GM23338 (cell line): ENCODE measurements at regions not wholly inside any gene's neighbourhood (a gene's known extent, or its start where the extent isn't known, plus 50 kb on each side); places are given as distances from the start of the nearest gene placed in this dataset.

Source experiments
- ATAC-seq: fragments of 200-7000 bp; cut with Tn5 transposase; 3 replicates; pipeline ENCODE4 v1.9.1; 2020
- DNase-seq: peaks from one replicate; pipeline ENCODE4 v3.0.0-alpha.2; 2015; ENCODE audit warnings: low spot score
- H2AFZ ChIP-seq: fragments of 200-600 bp; sonication (generic); 2 replicates; pipeline ENCODE4 v1.8.0; 2016; ENCODE audit warnings: antibody characterized with exemption, mild to moderate bottlenecking, moderate library complexity
- H3F3A ChIP-seq: fragments of 200-600 bp; sonication (generic); replicated peaks from 2 replicates; pipeline ENCODE4 v1.8.0; 2017; ENCODE audit warnings: antibody characterized with exemption, mixed run types, low read depth
- H3K27ac ChIP-seq: fragments of 200-600 bp; sonication (generic); 2 replicates; pipeline ENCODE4 v1.6.1; 2016; ENCODE audit warnings: low read depth
- H3K27me3 ChIP-seq: fragments of 200-600 bp; sonication (generic); 2 replicates; pipeline ENCODE4 v1.8.0; 2016; ENCODE audit warnings: mild to moderate bottlenecking, mixed run types, moderate library complexity; ENCODE audit not compliant: insufficient read depth
- H3K36me3 ChIP-seq: fragments of 200-600 bp; sonication (generic); 2 replicates; pipeline ENCODE4 v1.8.0; 2016; ENCODE audit warnings: mild to moderate bottlenecking; ENCODE audit not compliant: insufficient read depth
- H3K4me1 ChIP-seq: fragments of 200-600 bp; sonication (generic); 2 replicates; pipeline ENCODE4 v1.8.0; 2016; ENCODE audit warnings: mild to moderate bottlenecking, moderate library complexity; ENCODE audit not compliant: insufficient read depth
- H3K4me2 ChIP-seq: fragments of 200-600 bp; sonication (generic); 2 replicates; pipeline ENCODE4 v1.7.1; 2017; ENCODE audit warnings: mixed run types
- H3K4me3 ChIP-seq: fragments of 200-600 bp; sonication (generic); 2 replicates; pipeline ENCODE4 v1.6.1; 2016; ENCODE audit warnings: mixed run types
- H3K79me2 ChIP-seq: fragments of 200-600 bp; sonication (generic); replicated peaks from 2 replicates; pipeline ENCODE4 v1.8.0; 2017; ENCODE audit warnings: mild to moderate bottlenecking; ENCODE audit not compliant: insufficient read depth
- H3K9me2 ChIP-seq: fragments of 200-600 bp; sonication (generic); 2 replicates; pipeline ENCODE4 v1.8.0; 2017; ENCODE audit not compliant: insufficient read depth
- H4K20me1 ChIP-seq: fragments of 200-600 bp; sonication (generic); replicated peaks from 2 replicates; pipeline ENCODE4 v1.8.0; 2017; ENCODE audit warnings: mild to moderate bottlenecking; ENCODE audit not compliant: insufficient read depth
- H3K27ac Mint-ChIP-seq: 2 replicates; pipeline ENCODE4 v1.8.0; 2020; ENCODE audit warnings: inconsistent platforms, mild to moderate bottlenecking, moderate library complexity, mixed read lengths
- H3K27me3 Mint-ChIP-seq: 3 replicates; pipeline ENCODE4 v1.8.0; 2022; ENCODE audit warnings: low read depth, mild to moderate bottlenecking, moderate library complexity, mixed read lengths, inconsistent platforms; ENCODE audit not compliant: insufficient read depth, poor library complexity
- H3K36me3 Mint-ChIP-seq: 3 replicates; pipeline ENCODE4 v1.8.0; 2021; ENCODE audit warnings: low read depth, mild to moderate bottlenecking, inconsistent platforms, moderate library complexity, mixed read lengths
- H3K4me1 Mint-ChIP-seq: 3 replicates; pipeline ENCODE4 v1.8.0; 2020; ENCODE audit warnings: mild to moderate bottlenecking, inconsistent platforms, mixed read lengths
- H3K4me3 Mint-ChIP-seq: 3 replicates; pipeline ENCODE4 v1.8.0; 2021; ENCODE audit warnings: moderate library complexity, mild to moderate bottlenecking, inconsistent platforms, mixed read lengths
- H3K9me3 Mint-ChIP-seq: 3 replicates; pipeline ENCODE4 v1.8.0; 2020; ENCODE audit warnings: moderate library complexity, mild to moderate bottlenecking, inconsistent platforms, mixed read lengths
- CREB1 ChIP-seq: fragments of 250-450 bp; sonication (Bioruptor Pico); IDR thresholded peaks from 2 replicates; pipeline ENCODE4 v1.5.0; 2020; ENCODE audit warnings: low read depth, mild to moderate bottlenecking, moderate library complexity
- CTCF ChIP-seq, 2 experiments: fragments of 200-600 bp in 1 of 2; sonication (generic) in 1 of 2; conservative IDR thresholded peaks; 2 replicates each; pipeline versions ENCODE4 v1.5.1 to v1.6.1; 2016 to 2017; ENCODE audit warnings: antibody characterized with exemption in 2 of 2, low read depth in 2 of 2, mild to moderate bottlenecking in 2 of 2, moderate library complexity in 1 of 2
- ETS1 ChIP-seq: IDR thresholded peaks from 2 replicates; pipeline ENCODE4 v1.6.1; 2016; ENCODE audit warnings: antibody characterized with exemption
- EZH2 ChIP-seq: fragments of 200-600 bp; sonication (generic); IDR thresholded peaks from one replicate; pipeline ENCODE4 v1.8.0; 2017; ENCODE audit warnings: antibody characterized with exemption, mild to moderate bottlenecking, low read depth; ENCODE audit not compliant: unreplicated experiment
- EZH2phosphoT487 ChIP-seq: fragments of 200-600 bp; sonication (generic); IDR thresholded peaks from one replicate; pipeline ENCODE4 v1.8.1; 2018; ENCODE audit warnings: antibody characterized with exemption; ENCODE audit not compliant: unreplicated experiment
- JUNB ChIP-seq: IDR thresholded peaks from one replicate; pipeline ENCODE4 v1.6.1; 2016; ENCODE audit warnings: antibody characterized with exemption; ENCODE audit not compliant: unreplicated experiment
- NANOG ChIP-seq: IDR thresholded peaks from 2 replicates; pipeline ENCODE4 v1.6.1; 2016; ENCODE audit warnings: antibody characterized with exemption, borderline replicate concordance
- POLR2AphosphoS5 ChIP-seq: IDR thresholded peaks from 2 replicates; pipeline ENCODE4 v1.6.1; 2016; ENCODE audit warnings: antibody characterized with exemption, low read depth
- REST ChIP-seq: IDR thresholded peaks from one replicate; pipeline ENCODE4 v1.6.1; 2018; ENCODE audit warnings: antibody characterized with exemption; ENCODE audit not compliant: unreplicated experiment
- STAT1 ChIP-seq: IDR thresholded peaks from one replicate; pipeline ENCODE4 v1.6.1; 2016; ENCODE audit warnings: antibody characterized with exemption; ENCODE audit not compliant: unreplicated experiment
- ZNF114 ChIP-seq: fragments of 250-450 bp; sonication (Bioruptor Pico); IDR thresholded peaks from 2 replicates; pipeline ENCODE4 v1.5.0; 2020; ENCODE audit warnings: mild to moderate bottlenecking, moderate library complexity
- ZNF331 ChIP-seq: fragments of 250-450 bp; sonication (Bioruptor Pico); IDR thresholded peaks from 2 replicates; pipeline ENCODE4 v1.5.0; 2020; ENCODE audit warnings: low read depth, mild to moderate bottlenecking, moderate library complexity

GRCh38 chr2:64708829-64709228 is 55.1 kb upstream of the SERTAD2 start (continued):
- TF ChIP-seq CTCF (conservative IDR thresholded peaks at IDR 0.05; ENCODE audit: low read depth in 2 of 2) (no peak), ETS1 (no peak), ZNF331 (CRISPR knock-in tag) (no peak), CREB1 (no peak), EZH2phosphoT487 (no peak), STAT1 (no peak), EZH2 (no peak), NANOG (no peak), REST (no peak), JUNB (no peak), POLR2AphosphoS5 (no peak)

GRCh38 chr2:64711252-64711800 is 57.6 kb upstream of the SERTAD2 start:
- no peaks in the 10 kb centered on the region for H3K4me1 Mint-ChIP-seq
- no peaks in the 10 kb centered on the region for H3K79me2 ChIP-seq
- H3F3A ChIP-seq = no peaks in the 10 kb centered on the region
- no peak for ATAC-seq
- H3K9me3 Mint-ChIP-seq = no peaks in the 10 kb centered on the region
- no peak overlapping the region for H3K4me2 ChIP-seq
- no peaks in the 10 kb centered on the region for H3K27me3 ChIP-seq
- H4K20me1 ChIP-seq = no peaks in the 10 kb centered on the region; the same call in 1 of the 2 replicates
- no peak overlapping the region for H3K27ac ChIP-seq
- 0 out of 2 replicates have a peak, but pooled peaks cover 2% of the 10 kb centered on the region for H3K36me3 ChIP-seq
- DNase-seq = no peak
- no peaks in the 10 kb centered on the region for H3K9me2 ChIP-seq
- H3K27ac Mint-ChIP-seq = no peak overlapping the region
- H3K4me1 ChIP-seq = peaks cover under 1% of the 10 kb centered on the region; the same call in 1 of the 2 replicates
- H2AFZ ChIP-seq = no peak overlapping the region
- no peaks in the 10 kb centered on the region for H3K27me3 Mint-ChIP-seq
- no peak overlapping the region for H3K4me3 ChIP-seq
- no peaks in the 10 kb centered on the region for H3K36me3 Mint-ChIP-seq
- H3K4me3 Mint-ChIP-seq = no peak overlapping the region
- TF ChIP-seq REST (no peak), ZNF331 (CRISPR knock-in tag) (no peak), CTCF (conservative IDR thresholded peaks at IDR 0.05; ENCODE audit: low read depth in 2 of 2) (no peak), ZNF114 (no peak), CREB1 (no peak), JUNB (no peak), ETS1 (no peak), NANOG (no peak), EZH2 (no peak), POLR2AphosphoS5 (no peak), EZH2phosphoT487 (no peak)
